B cell (primary cell): ENCODE measurements at regions not wholly inside any gene's neighbourhood (a gene's known extent, or its start where the extent isn't known, plus 50 kb on each side); places are given as distances from the start of the nearest gene placed in this dataset.

Experiments
- EZH2 ChIP-seq: IDR thresholded peaks from 2 replicates; pipeline ENCODE4 v1.6.1; 2012; ENCODE audit warnings: borderline replicate concordance, low read depth, mild to moderate bottlenecking, moderate library complexity, low read length; ENCODE audit not compliant: insufficient read depth, poor library complexity, severe bottlenecking
- TF ChIP-seq, protein P1 (sequence below): fragments of 200-600 bp; IDR thresholded peaks from one replicate; pipeline ENCODE4 v1.8.0; 2022; ENCODE audit warnings: antibody characterized with exemption, mild to moderate bottlenecking

DNA sequence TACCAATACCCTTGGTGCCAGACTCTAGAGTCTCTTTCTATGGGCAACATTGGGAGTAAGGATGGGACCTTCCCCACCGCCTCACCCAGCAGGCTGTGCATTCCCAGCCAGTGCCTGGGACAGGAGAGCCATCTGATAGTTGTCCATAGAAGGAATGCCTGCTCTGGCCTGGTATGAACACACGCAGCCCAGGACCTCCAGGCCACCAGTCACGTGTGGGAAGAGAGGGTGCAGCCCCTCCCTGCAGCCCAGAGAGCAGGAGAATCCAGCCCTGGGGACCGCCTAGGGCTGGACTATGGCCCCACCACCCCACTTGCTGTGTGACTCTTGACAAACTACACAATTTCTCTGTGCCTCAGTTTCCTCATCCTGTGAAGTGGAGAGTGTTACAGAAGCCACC is 52.5 kb upstream of the ID2 start:
- TF ChIP-seq, protein P1, sequence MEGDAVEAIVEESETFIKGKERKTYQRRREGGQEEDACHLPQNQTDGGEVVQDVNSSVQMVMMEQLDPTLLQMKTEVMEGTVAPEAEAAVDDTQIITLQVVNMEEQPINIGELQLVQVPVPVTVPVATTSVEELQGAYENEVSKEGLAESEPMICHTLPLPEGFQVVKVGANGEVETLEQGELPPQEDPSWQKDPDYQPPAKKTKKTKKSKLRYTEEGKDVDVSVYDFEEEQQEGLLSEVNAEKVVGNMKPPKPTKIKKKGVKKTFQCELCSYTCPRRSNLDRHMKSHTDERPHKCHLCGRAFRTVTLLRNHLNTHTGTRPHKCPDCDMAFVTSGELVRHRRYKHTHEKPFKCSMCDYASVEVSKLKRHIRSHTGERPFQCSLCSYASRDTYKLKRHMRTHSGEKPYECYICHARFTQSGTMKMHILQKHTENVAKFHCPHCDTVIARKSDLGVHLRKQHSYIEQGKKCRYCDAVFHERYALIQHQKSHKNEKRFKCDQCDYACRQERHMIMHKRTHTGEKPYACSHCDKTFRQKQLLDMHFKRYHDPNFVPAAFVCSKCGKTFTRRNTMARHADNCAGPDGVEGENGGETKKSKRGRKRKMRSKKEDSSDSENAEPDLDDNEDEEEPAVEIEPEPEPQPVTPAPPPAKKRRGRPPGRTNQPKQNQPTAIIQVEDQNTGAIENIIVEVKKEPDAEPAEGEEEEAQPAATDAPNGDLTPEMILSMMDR: no peak
- no peak for TF ChIP-seq EZH2
